IPS-NIHi7 (cell line): ENCODE measurements at regions not wholly inside any gene's neighbourhood (a gene's known extent, or its start where the extent isn't known, plus 50 kb on each side); places are given as distances from the start of the nearest gene placed in this dataset.

ENCODE experiments used
- DNase-seq: peaks from one replicate; pipeline ENCODE4 v3.0.0; 2012; ENCODE audit warnings: mixed read lengths; ENCODE audit errors: extremely low spot score

DNA sequence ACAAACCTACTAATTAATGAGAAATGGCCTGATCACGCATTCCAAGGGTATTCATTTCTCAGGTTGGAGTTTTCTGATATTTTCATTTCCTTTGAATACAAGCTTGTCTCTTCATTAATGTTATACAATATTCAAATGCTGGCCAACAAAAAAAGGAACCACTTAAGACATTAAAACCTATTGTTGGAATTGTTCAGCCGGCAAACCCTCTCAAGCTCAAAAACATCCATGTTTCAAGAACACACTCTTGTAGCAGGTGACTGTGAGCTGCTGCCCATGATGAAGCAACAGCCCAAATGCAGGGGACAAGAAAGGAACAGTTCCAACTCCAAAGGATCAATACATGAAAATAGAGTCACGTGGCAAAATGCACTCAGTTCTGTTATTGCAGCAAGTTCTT lies 454.5 kb downstream of the BCL11A start:
- no peak for DNase-seq

DNA sequence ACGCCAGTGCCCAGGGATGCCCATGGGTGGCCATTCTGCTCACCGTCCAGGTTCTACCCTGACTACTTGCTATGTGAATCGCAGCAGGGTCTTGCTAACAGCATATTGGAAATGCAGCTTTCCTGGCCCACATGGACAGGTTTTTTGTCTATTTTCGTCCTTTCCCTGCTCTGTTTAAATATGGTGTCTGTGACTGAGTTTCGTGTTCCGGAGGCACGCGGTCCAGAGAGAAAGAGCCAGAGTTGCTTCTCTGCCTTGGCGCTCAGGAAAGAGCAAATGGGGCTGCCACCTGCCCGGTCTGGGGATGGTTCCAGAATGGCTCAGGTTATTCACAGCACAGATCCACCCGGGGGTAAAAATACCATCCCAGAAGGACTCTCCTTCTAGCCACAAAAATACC lies 456.2 kb downstream of the BCL11A start:
- DNase-seq: no peak

DNA sequence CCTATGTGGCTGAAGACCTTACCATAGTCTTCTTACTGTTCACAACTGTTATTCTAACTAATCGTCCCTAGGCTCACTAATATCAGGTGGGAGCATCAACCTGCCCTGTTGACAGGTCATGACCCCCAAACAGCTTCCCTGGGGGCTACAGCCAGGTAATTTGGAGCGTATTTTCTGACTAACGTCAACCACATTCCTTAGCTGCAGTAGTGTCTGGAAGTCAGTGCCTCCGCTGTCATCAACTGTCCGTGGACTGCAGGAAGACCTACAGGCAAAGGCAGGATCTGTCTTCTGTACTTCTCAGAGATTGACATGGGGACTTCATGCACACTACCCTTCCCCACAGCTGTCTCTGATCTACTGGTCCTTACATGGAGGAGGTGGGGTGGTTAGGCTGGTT lies 456.9 kb downstream of the BCL11A start:
- DNase-seq: no peak

DNA sequence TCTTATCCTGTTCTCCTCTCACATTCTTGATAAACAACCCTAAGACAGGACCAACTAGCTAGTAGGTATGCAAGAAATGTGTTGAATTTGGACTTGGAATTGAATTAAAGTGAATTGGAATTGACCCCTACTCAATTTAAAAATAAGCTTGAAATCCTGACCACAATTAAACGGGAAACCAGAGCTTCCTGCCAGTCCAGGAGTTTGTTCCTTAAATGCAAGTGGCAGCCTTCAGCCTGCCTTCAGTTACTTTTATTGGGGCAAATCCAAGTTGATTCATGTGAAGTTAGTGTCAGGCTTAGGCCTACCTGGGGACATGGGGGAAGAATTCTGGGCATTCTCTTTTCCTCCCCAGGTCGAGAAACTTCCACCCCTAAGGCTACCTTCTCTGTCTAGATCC lies 457.6 kb downstream of the BCL11A start:
- DNase-seq: no peak

DNA sequence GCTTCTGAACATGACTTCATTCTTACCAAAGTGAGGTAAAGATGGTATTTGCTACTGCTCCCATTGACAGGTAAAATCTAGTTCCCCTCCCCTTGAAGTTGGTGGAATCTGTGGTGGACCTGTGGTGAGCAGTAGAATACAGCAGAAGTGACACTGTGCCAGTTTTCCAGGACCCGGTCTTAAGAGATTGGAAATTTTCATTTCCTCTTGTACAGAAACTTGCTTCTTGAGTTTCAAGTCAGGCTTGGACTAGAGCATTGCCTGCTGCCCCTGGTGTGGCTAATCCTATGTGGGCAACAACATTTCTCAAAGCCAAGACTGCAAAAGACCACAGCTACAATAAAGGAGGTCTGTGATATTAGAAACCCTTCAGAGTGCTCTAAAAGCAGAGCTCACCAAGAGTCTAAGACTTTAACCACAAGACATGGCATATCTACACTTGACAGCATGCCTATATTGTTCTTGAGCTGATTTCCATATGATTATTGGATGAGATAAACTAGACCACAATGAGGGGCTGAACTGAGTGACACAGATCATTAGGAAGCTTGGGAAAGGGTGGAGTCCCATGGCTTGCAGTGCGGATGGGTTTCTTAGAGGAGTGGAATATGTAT lies 458.1 kb downstream of the BCL11A start:
- no peak for DNase-seq

DNA sequence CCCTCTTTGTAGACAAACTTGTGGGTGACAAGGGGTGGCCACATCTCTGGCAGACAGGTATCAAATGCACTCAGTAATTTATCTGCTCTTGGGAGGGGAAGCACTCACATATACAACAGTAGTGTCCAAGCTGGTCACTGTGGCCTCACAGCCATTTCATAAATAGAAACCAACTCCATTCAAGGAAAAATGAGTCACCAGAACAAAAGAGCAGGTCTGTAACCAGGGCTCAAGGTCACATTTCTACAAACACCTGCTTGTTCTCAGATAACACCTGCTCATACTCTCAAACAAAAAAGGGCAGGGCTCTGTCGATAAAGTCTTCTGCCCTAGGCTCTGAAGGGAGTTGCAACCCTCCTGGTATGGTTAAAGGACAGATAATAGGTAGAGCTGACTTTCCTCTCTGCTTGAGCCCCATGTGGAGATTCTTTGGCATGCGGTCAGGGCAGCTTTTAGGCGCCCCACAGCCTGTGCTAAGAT lies 459.0 kb downstream of the BCL11A start:
- peak; percentile 22 for DNase-seq

DNA sequence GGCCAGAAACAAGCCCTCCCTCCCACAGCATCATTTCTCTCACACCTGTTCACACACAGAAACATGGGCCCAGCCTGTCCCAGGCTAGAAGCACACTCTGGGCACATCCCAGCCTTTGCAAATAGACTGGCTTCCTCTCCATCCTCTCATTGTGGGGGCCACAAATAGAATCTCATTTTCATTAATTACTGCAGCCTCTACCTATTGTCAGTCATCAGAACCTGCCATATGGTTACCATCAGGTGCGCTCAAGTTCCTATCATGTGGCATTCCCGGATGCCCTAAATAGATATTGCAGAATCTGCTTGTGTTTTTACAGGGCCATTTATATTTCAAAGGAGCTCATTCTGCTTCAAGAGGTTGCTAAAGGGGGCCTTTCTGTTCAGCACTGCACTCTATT lies 460.7 kb downstream of the BCL11A start:
- DNase-seq: no peak

DNA sequence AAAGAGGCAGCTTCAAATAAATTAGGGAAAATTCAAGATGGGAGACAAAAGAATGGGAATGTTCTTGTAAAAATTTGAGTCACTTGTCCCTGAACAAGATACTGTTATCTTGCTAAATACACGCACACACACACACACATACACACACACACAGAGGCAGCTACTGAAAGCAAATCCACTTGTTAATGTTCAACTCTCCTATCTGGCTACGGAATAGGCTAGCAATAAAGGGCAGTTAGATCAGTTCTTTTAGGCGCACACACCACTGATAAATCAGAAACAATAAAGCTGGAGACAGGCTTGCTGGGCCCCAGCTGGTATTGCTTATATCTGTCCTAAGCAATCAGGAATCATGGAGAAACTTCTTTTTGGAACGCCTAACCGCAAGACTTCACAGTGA lies 461.6 kb downstream of the BCL11A start:
- DNase-seq: no peak

DNA sequence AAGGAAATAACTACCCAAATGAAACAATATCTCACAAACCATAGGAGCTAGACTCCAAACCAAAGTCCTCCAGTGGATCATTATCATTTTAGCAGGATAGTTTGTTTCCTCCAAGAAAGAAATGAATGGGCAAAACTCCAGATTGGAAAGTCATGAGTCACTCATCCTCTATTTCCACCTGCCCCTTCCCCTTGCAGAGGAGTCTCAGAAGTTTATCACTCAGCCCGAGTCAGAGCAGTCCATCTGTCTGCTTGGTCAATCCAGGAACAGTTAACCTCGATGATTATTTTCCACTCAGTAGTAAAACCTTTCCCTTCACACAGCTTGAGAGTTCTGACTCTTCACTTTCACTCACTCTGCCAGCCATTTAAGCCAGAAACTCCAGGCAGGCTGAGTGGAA lies 462.2 kb downstream of the BCL11A start:
- DNase-seq: no peak

DNA sequence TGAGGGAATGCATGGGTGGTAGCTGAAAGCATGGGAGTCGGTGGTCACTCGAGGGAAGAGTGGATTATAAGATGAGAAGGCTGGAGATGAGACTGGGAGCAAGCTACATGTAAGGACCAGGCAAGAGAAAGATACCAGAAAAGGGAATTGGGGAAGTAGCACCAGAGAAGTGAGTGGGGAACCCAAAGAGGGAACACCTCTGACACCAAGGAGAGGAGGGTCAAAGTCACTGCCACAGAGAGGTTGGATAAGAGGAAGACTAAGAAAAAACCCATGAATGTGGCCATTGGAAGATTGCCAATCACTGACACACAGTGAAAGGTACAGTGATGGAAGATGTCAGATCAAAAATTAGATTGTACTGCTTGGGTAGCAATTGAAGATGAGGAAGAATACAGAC lies 473.9 kb downstream of the BCL11A start:
- no peak for DNase-seq

DNA sequence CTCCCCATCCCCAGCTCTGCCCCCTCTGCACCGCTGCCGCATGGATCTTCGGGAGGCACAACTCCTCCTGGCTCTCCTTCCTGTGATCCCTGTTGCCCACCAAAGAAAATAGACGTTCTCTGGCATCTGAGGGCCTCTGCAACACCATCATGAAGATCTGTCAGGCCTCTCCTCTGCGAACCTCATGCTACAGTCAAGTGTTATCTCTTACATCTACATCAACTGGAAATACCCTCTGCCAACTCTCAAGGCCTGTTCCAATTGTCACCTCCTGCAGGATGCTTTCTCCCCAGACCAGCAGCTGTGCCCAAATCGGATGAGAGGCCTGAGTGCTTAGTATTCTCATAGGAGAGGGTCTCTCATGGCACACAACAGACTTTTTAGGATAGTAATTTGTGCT lies 478.4 kb downstream of the BCL11A start:
- DNase-seq: no peak

DNA sequence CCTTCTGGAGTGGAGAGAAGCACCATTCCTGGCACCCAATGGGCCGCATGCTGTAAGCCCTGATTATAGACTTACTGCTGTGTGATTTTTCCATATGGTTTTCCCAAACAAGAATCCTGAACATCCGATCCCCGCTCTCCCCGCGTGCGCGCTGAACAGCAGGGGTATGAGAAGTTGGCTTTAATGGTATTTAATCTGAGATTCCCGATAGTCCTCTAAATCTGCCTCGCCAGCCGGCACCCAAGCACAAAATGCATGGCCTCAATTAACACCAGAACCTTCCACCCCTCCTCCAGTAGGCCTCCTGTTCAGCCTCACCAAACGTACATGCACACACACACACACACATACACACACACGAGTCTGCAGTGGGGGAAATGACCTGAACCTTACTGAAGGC lies 480.3 kb downstream of the BCL11A start:
- DNase-seq: no peak

DNA sequence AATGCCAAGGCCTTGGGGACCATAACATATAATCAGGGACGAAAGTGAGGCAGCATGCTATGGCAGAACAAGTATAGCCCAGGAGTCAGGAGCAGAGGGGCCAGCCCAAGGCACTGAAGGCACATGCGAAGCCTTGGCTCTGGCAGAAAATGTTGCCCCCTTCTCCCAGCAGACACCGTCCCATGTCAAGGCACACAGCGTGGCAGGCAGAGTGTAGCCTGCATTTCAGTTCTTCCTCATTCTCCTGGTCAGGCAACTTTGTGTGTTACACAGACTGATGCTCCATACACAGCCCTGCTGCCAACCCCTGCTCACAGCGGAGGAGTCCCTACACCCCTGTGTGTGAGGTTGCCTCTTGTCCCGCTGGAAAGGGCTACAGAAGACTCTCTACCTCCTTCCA lies 480.8 kb downstream of the BCL11A start:
- no peak for DNase-seq

DNA sequence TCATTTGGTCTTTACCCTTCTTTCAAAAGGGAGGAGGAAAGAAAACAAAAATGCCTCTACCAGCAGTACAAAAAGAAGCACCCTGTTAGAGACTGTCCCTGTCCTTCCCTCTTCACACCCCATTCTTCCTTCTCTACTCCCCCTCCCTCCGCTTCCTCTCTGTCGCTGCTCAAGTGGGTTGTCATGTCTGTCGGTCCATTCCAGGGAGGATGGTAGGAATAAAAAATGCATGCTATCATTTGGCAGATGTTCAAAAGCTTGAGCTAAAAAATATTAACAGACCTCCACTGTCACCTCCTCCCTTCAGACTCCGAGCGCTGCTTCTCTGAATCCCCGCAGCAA lies 482.0 kb downstream of the BCL11A start:
- DNase-seq: no peak

DNA sequence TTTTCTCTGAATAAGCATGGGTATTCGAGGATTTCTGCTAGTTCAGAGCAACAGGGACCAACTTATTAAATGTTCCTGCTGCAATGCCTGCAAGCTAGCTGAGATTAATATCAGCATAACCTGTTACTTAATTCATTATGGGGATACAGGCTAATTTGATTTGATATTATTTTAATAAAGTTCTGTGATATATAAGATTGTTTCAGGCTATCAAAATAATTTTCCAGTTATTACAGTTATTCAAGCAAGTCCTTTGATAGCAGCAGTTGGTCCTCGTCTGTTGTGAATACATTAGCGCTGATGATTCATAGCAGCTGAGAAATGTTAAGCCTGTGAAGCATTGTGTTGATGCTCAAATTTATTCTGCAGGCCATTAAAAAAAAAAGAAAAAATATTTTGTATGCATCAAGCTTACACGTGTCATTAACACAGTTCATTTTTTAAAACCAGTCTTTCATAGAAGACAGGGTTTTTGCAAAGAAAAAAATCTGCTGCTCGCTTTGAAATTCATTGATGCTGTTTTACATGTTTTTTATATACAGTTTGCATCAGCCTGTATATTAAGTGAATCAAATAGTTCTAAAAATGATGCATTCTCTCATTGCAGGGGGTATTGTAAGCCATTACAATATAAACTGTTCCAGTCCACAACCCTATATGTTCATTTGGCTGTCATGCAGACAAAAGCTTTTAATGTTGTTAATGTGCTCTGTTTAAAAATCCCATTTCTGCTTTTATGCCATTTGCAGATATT lies 482.5 kb downstream of the BCL11A start:
- no peak for DNase-seq

DNA sequence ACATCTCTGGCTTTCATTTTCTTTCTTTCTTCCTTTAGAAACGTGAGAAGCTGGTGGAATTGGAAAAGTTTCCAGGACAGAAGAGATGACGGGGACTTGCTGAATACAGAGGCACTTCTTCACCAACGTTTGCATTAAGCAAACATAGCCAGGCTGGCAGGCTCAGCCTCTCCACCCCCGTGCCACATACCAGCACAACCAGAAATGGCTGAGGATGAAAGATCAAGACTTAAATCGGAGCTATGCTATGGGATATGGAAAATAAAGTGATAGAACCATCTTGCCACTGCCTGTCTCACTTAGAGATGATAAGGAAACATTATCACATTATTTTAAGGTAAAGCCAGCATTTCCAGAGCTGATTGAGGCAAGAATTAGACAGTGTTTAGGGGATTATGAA lies 483.3 kb downstream of the BCL11A start:
- DNase-seq: no peak

DNA sequence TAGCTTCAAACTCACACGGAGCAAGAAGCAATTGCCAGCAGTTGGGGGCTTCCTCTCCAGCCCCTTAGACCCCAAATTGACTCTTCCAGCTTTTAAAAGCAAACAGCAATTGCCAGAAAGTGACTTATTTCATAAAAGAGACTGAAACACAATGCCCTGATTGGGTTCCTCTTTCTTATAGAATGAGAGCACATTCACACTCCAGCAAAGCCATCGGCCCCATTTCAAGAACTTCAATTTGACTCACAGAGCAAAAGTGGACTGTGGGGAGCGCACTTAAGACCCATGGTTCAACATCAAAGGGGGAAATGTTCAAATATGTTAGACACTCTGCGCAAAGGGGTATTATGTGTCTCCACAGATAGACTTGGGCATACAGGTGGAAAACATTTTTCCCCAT lies 484.7 kb downstream of the BCL11A start:
- DNase-seq: no peak

DNA sequence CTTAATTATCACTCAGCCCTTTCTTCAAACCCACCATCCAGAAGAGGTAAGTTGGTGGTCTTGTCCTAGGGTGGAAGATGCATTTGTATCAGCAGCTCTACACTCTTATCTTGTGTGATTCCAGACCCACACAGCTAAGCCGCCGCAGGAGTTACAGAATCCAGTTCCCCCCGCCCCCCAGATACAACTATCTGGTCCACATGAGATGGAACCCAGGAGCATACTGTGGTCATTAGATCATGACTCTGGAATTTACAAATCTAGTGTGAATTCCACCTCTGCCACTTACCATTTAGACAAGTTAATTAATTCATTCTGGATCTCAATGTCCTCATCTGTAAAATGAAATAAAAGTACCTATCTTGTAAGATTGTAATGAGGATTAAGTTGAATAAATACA lies 486.4 kb downstream of the BCL11A start:
- DNase-seq: no peak

DNA sequence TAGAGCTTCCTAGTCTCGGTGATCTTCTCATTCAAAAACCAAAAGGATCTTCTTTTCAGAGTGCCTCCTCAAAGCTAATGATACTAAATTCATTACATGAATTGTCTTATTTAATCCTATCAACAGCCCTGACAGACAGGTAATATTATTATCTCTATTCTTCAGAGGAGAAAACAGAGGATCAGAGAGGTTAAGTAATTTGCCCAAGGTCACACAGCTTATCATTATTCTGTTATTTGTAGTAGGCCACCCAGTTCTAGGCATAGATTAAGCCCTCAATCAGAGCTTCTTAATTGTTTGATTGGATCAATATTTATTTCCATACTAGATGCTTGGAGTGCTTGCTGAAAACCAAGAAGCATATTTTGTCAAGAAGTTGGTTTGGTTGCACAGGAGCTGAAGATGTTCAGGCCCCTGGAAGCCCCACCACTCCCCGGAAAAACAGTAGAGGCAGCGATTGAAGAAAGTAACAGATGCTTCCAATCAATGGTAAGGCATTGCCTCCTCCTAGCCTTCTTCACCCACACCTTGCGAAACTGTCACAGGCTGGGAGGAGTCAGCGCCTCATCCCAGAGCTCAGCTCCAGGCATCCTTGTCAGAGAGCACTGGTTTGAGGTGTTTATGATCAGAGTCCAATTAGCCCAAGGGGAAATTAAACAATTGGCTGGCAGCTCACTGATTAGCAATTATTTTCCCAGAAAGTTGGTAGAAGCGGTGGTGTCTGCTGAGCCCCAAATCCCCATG lies 487.2 kb downstream of the BCL11A start:
- no peak for DNase-seq

DNA sequence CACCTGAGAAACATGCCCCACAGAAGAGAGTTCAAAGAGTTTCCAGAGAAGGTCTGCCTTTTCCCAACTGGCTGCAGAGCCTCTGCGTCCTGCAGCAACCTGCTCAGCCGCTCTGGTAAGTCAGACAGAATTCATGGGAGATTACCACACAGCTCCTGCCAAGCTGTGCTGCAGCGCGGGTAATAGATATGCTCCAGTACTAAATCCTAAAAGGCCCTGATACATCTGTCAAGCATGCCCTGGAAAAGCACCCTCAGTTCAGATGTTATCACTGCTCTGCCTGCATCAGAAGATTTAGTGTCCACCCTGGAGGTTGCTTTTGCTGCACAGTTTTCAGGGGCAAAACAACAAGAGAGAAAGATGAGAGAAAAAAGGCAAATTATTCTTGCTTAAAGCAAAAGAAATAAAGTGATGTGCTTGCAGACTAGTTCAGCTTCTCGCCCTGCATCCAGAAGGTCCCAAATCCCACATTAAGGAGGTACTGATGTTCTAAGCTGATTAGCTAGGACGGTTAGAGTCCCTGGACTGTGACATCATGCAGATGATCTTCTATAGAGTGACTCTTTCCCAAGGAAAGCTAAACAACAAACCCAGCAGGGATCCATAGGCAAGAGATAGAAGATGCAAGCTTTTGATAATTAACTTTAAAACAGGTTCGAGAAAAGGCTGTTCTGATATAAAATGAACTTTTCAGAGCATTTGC lies 488.6 kb downstream of the BCL11A start:
- no peak for DNase-seq

DNA sequence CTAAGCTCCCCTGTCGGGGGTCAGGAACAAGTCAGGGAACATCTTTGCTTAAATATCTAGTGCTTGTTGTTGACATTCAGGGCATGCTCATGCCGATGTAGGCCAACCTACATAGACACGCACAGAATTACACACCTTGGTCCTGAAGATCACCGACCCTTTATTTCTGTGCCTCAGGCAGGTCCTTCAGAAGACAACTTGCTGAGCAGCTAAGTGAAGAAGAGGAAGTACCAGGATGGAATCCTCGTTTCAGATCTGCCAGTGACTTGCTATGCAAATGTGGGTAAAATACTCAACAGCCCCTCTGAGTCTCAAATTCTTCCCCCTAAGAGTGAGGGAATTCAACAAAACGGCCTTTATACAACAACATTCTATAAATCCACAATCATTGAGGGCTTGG lies 494.7 kb downstream of the BCL11A start:
- DNase-seq: no peak

DNA sequence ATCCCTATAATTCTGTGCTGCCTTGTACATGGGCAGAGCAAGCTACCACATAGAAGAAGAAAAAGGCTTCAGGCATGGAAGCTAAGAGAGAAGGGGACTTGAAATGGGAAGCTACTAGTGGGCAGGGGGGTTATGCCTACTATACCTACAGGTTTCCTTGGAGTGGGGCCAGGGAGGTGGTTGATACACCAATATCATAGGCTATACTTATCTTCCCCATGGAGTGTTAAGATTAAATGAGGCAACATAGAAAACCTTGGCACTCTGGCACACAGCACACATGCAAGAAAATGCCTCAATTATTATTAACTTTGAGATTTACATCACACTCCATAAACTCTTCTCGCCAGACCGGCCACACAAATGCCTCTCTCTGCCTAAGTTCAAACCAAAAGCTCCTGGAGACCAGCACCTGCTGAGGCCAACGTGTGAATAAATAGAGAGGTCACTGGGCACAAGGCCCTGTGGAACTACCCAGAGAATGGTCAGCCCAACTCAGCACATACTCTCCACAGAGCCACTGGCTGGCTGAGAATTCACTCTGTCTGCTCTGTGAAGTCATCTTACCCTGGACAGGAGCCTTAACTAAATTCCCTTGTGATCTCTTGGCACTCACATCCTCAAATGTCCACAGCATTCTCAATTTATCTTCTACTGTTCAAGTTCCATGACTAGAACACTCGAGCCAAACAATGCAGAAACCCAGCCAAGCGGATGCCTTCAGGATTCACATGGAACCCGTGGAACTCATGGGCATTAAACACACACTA lies 498.7 kb downstream of the BCL11A start:
- DNase-seq: no peak
